ENCODE measurements at regions not wholly inside any gene's neighbourhood (a gene's known extent, or its start where the extent isn't known, plus 50 kb on each side); places are given as distances from the start of the nearest gene placed in this dataset.
"Not testable (repeated sequence)": the region's sequence is repeated elsewhere in the genome, so short reads cannot be mapped to it uniquely, and the experiment has no call there.

- not testable (repeated sequence) for TF ChIP-seq CTCF, POLR2A (IDR thresholded peaks at IDR 0.05)
Observed at GRCh38 chr5:92542017-92542416, 1039.0 kb downstream of the NR2F1-AS1 start.

All from heart left ventricle (tissue), 13 donors.